K562 (cell line): ENCODE measurements at regions not wholly inside any gene's neighbourhood (a gene's known extent, or its start where the extent isn't known, plus 50 kb on each side); places are given as distances from the start of the nearest gene placed in this dataset.

ENCODE experiments used
- ATAC-seq: fragments of 200-7000 bp; cut with Tn5 transposase; 3 replicates; pipeline ENCODE4 v1.9.1; 2020; ENCODE audit warnings: moderate library complexity
- BruUV-seq: library from RNA; stranded (reverse); fragments of 400-500 nt; replicated peaks from 2 replicates; lab custom pipeline; 2021; lab: Mats Ljungman, UMichigan
- CTCF ChIA-PET: fragments of 300-600 bp; formaldehyde crosslinking; extraction: SDS; loops from one replicate; lab custom pipeline; 2021; ENCODE audit warnings: low intra/inter-chr PET ratio; lab: Yijun Ruan, JAX
- POLR2A ChIA-PET: fragments of 300-600, 350-650 bp; sonication (Branson Sonifier 250); formaldehyde crosslinking; extraction: SDS; loops from one replicate; lab custom pipeline; 2021; ENCODE audit warnings: antibody characterized with exemption, inconsistent platforms; lab: Yijun Ruan, JAX
- DNase-seq, 4 experiments: peaks; one replicate each; pipeline versions ENCODE4 v3.0.0 to v3.0.0-alpha.2; 2011 to 2018; ENCODE audit warnings: low spot score in 3 of 4, mixed read lengths in 3 of 4; ENCODE audit errors: extremely low read depth in 1 of 4
- FAIRE-seq: peaks from 2 replicates; lab custom pipeline; 2011; peaks lifted over from hg19 to GRCh38; lab: Jason Lieb, UNC
- H2AFZ ChIP-seq: 2 replicates; pipeline ENCODE4 v1.6.0; 2011; ENCODE audit warnings: low read depth, low read length, control low read depth, inconsistent platforms
- H3K27ac ChIP-seq: fragments of 200-600 bp; 3 replicates; pipeline ENCODE4 v1.8.0; 2011; ENCODE audit warnings: low read depth, mild to moderate bottlenecking, control low read depth, inconsistent platforms, low read length, moderate library complexity, mixed read lengths; ENCODE audit errors: extremely low read depth
- H3K27me3 ChIP-seq, 2 experiments: fragments of 300-600 bp in 1 of 2; 2 replicates in 1 of 2; 3 replicates in 1 of 2; pipeline versions ENCODE4 v1.6.0 to v1.8.0; 2011; ENCODE audit warnings: inconsistent platforms in 2 of 2, low read length in 2 of 2, mild to moderate bottlenecking in 1 of 2, mixed read lengths in 1 of 2, moderate library complexity in 1 of 2; ENCODE audit not compliant: control insufficient read depth in 2 of 2, insufficient read depth in 2 of 2
- H3K36me3 ChIP-seq: fragments of 300-600 bp; 3 replicates; pipeline ENCODE4 v1.8.0; 2011; ENCODE audit warnings: mild to moderate bottlenecking, low read length, inconsistent platforms; ENCODE audit not compliant: control insufficient read depth, insufficient read depth
- H3K4me1 ChIP-seq, 2 experiments: fragments of 200-600 bp in 1 of 2; replicated peaks in 1 of 2; 2 replicates in 1 of 2; 3 replicates in 1 of 2; pipeline versions ENCODE4 v1.5.1 to v1.8.0; 2011; ENCODE audit warnings: inconsistent platforms in 2 of 2, low read length in 2 of 2, mild to moderate bottlenecking in 1 of 2, mixed read lengths in 1 of 2, moderate library complexity in 1 of 2; ENCODE audit not compliant: control insufficient read depth in 2 of 2, insufficient read depth in 2 of 2
- H3K4me2 ChIP-seq: 2 replicates; pipeline ENCODE4 v1.6.1; 2011; ENCODE audit warnings: low read length, control low read depth, inconsistent platforms, mixed read lengths; ENCODE audit not compliant: insufficient read depth
- H3K4me3 ChIP-seq: fragments of 200-600 bp; sonication (generic), shearing (Covaris generic); 2 replicates; pipeline ENCODE4 v1.5.1; 2016; ENCODE audit warnings: control low read depth, inconsistent platforms
- H3K79me2 ChIP-seq: fragments of 200-600 bp; 3 replicates; pipeline ENCODE4 v1.8.0; 2011; ENCODE audit warnings: low read length, inconsistent platforms; ENCODE audit not compliant: control insufficient read depth, insufficient read depth
- H3K9ac ChIP-seq, 2 experiments: 2 replicates each; pipeline versions ENCODE4 v1.6.0 to v1.6.1; 2011; ENCODE audit warnings: low read depth in 2 of 2, low read length in 2 of 2, control low read depth in 1 of 2, inconsistent platforms in 1 of 2, mild to moderate bottlenecking in 1 of 2, mixed read lengths in 1 of 2; ENCODE audit not compliant: insufficient read depth in 1 of 2
- H3K9me1 ChIP-seq: one replicate; pipeline ENCODE4 v1.6.0; 2011; ENCODE audit warnings: inconsistent platforms, mild to moderate bottlenecking, low read length, moderate library complexity; ENCODE audit not compliant: control insufficient read depth, insufficient read depth
- H3K9me3 ChIP-seq: replicated peaks from 2 replicates; pipeline ENCODE4 v1.5.1; 2011; ENCODE audit warnings: low read depth, low read length, inconsistent platforms; ENCODE audit not compliant: control insufficient read depth, insufficient read depth
- H4K20me1 ChIP-seq: replicated peaks from 2 replicates; pipeline ENCODE4 v1.6.1; 2011; ENCODE audit warnings: low read length, inconsistent platforms, mixed read lengths; ENCODE audit not compliant: control insufficient read depth, insufficient read depth
- CBX2 ChIP-seq: fragments of 200-600 bp; sonication (generic); IDR thresholded peaks from one replicate; pipeline ENCODE4 v1.6.1; 2012; ENCODE audit warnings: mild to moderate bottlenecking, low read length, inconsistent platforms; ENCODE audit not compliant: insufficient read depth, poor library complexity, severe bottlenecking
- ELF1 ChIP-seq: fragments of 200-800 bp; sonication (Bioruptor generic); IDR thresholded peaks from 2 replicates; pipeline ENCODE4 v1.6.1; 2016; ENCODE audit warnings: missing genetic modification characterization, missing compliant biosample characterization
- FOXJ3 ChIP-seq: sonication (generic); formaldehyde crosslinking; IDR thresholded peaks from 2 replicates; pipeline ENCODE4 v1.4.0; 2020; ENCODE audit warnings: mild to moderate bottlenecking, missing genetic modification reagents
- HMGXB4 ChIP-seq: sonication (generic); formaldehyde crosslinking; IDR thresholded peaks from 2 replicates; pipeline ENCODE4 v1.8.1; 2023; ENCODE audit warnings: mild to moderate bottlenecking, missing genetic modification reagents
- IFI16 ChIP-seq: fragments of 250-450 bp; sonication (Bioruptor Pico); IDR thresholded peaks from 2 replicates; pipeline ENCODE4 v2.1.2; 2022; ENCODE audit warnings: mild to moderate bottlenecking, inconsistent platforms
- MAX ChIP-seq: sonication (generic); formaldehyde crosslinking; IDR thresholded peaks from 2 replicates; pipeline ENCODE4 v1.9.0; 2022; ENCODE audit warnings: mild to moderate bottlenecking, missing genetic modification reagents
- MCM2 ChIP-seq: fragments of 450-650 bp; IDR thresholded peaks from 2 replicates; pipeline ENCODE4 v1.6.1; 2017; ENCODE audit warnings: low read depth, mild to moderate bottlenecking
- SREBF1 ChIP-seq: fragments of 150-350 bp; IDR thresholded peaks from 2 replicates; pipeline ENCODE4 v1.6.1; 2014; ENCODE audit warnings: antibody characterized with exemption, low read depth, low read length, borderline replicate concordance
- TBP ChIP-seq: optimal IDR thresholded peaks from 2 replicates; pipeline ENCODE3; 2011; ENCODE audit warnings: low read depth, low read length, improper control_type of control experiment
- TCF15 ChIP-seq: fragments of 250-450 bp; sonication (Bioruptor Pico); IDR thresholded peaks from 2 replicates; pipeline ENCODE4 v1.8.0; 2022; ENCODE audit warnings: moderate library complexity, mild to moderate bottlenecking, inconsistent platforms
- ZNF121 ChIP-seq: sonication (generic); formaldehyde crosslinking; conservative IDR thresholded peaks from 2 replicates; pipeline ENCODE4 v1.8.0; 2022; ENCODE audit warnings: missing genetic modification reagents
- ZNF134 ChIP-seq: fragments of 250-450 bp; sonication (Bioruptor Pico); conservative IDR thresholded peaks from 2 replicates; pipeline ENCODE4 v1.4.0; 2020
- ZNF212 ChIP-seq: fragments of 450-650 bp; formaldehyde crosslinking; IDR thresholded peaks from 2 replicates; pipeline ENCODE4 v1.4.0; 2020; ENCODE audit warnings: mild to moderate bottlenecking
- ZNF512 ChIP-seq: IDR thresholded peaks from 2 replicates; pipeline ENCODE4 v1.6.1; 2016; ENCODE audit warnings: missing genetic modification characterization, missing compliant biosample characterization
- ZNF584 ChIP-seq: fragments of 200-800 bp; sonication (Bioruptor generic); IDR thresholded peaks from 2 replicates; pipeline ENCODE4 v1.6.1; 2016; ENCODE audit warnings: low read depth, mild to moderate bottlenecking, missing genetic modification characterization, missing compliant biosample characterization
- ZZZ3 ChIP-seq: fragments of 450-650 bp; IDR thresholded peaks from 2 replicates; pipeline ENCODE4 v1.6.1; 2016; ENCODE audit warnings: antibody characterized with exemption, mild to moderate bottlenecking, moderate library complexity
- in situ Hi-C: fragments of 300-500 bp; cut with MboI; formaldehyde crosslinking; loops from 4 replicates; pipeline ENCODE4 v1.15.0; 2018; ENCODE audit warnings: inconsistent platforms, mixed read lengths
- intact Hi-C: fragments of 100-400 bp; cut with micrococcal nuclease; formaldehyde crosslinking; loops from 2 replicates; pipeline ENCODE4 v1.14.2; 2022

- no peaks in the 10 kb centered on the region for H3K27me3 ChIP-seq
- CTCF ChIA-PET = no interaction called here
- no TSS peak for BruUV-seq
- no peak overlapping the region for H3K27ac ChIP-seq
- DNase-seq (no peak), FAIRE-seq (no peak), ATAC-seq (no peak)
- no peaks in the 10 kb centered on the region for H3K79me2 ChIP-seq
- no peaks in the 10 kb centered on the region for H3K4me1 ChIP-seq
- H3K9me1 ChIP-seq = no peaks in the 10 kb centered on the region
- in situ Hi-C loops = no loop called here
- no peak overlapping the region for H3K9ac ChIP-seq
- H3K36me3 ChIP-seq = no peaks in the 10 kb centered on the region
- POLR2A ChIA-PET = no interaction called here
- no peak overlapping the region for H3K4me3 ChIP-seq
- TF ChIP-seq ZNF584 = no peak
- TF ChIP-seq SREBF1 = no peak
- TF ChIP-seq ZNF134 = no peak
- TF ChIP-seq MAX = no peak
- TF ChIP-seq ZZZ3 = no peak
- no peak for TF ChIP-seq TBP
- no peak for TF ChIP-seq FOXJ3 (CRISPR knock-in tag)
- intact Hi-C loops = no loop called here
- H4K20me1 ChIP-seq = no peaks in the 10 kb centered on the region
- no peak overlapping the region for H2AFZ ChIP-seq
- no peaks in the 10 kb centered on the region for H3K9me3 ChIP-seq
- no peak overlapping the region for H3K4me2 ChIP-seq
Observed at GRCh38 chr2:163838890-163839289, 103.1 kb upstream of the FIGN start.

- Histone ChIP-seq H3K79me2 (no peaks in the 10 kb centered on the region), H3K9me3 (0 out of 2 replicates have a peak, but pooled peaks cover 4% of the 10 kb centered on the region), H2AFZ (no peak overlapping the region), H3K9me1 (no peaks in the 10 kb centered on the region), H3K4me3 (no peak overlapping the region), H3K36me3 (no peaks in the 10 kb centered on the region), H3K27ac (no peak overlapping the region), H3K9ac (no peak overlapping the region), H3K4me1 (no peaks in the 10 kb centered on the region), H3K4me2 (no peak overlapping the region), H4K20me1 (no peaks in the 10 kb centered on the region), H3K27me3 (no peaks in the 10 kb centered on the region)
- ChIA-PET CTCF (no interaction called here), POLR2A (no interaction called here)
- DNase-seq (no peak), ATAC-seq (no peak), FAIRE-seq (no peak)
- BruUV-seq = no TSS peak
- intact Hi-C loops (no loop called here), in situ Hi-C loops (no loop called here)
- no peak for TF ChIP-seq IFI16 (CRISPR knock-in tag)
- no peak for TF ChIP-seq ELF1 (tag)
- no peak for TF ChIP-seq ZNF512
- TF ChIP-seq ZNF121 = no peak
- no peak for TF ChIP-seq MCM2
- no peak for TF ChIP-seq ZNF212 (CRISPR knock-in tag)
- no peak for TF ChIP-seq CBX2
- no peak for TF ChIP-seq TCF15 (CRISPR knock-in tag)
- no peak for TF ChIP-seq HMGXB4 (CRISPR knock-in tag)
Observed at GRCh38 chr2:163836167-163836566, 100.4 kb upstream of the FIGN start.
